Endodermal cell (in vitro differentiated cells): ENCODE measurements at regions not wholly inside any gene's neighbourhood (a gene's known extent, or its start where the extent isn't known, plus 50 kb on each side); places are given as distances from the start of the nearest gene placed in this dataset.

Experiments used
- DNase-seq: peaks from one replicate; pipeline ENCODE4 v3.0.0-alpha.2; 2017
- H3K27ac ChIP-seq: 2 replicates; pipeline ENCODE4 v1.5.1; 2013; ENCODE audit warnings: mild to moderate bottlenecking, low read depth, low read length, moderate library complexity
- H3K27me3 ChIP-seq: 2 replicates; pipeline ENCODE4 v1.6.1; 2013; ENCODE audit warnings: mild to moderate bottlenecking, low read length, moderate library complexity; ENCODE audit not compliant: insufficient read depth, control insufficient read depth, poor library complexity, severe bottlenecking
- H3K36me3 ChIP-seq: 2 replicates; pipeline ENCODE4 v1.7.0; 2013; ENCODE audit warnings: mild to moderate bottlenecking, low read length, moderate library complexity; ENCODE audit not compliant: control insufficient read depth, insufficient read depth
- H3K4me1 ChIP-seq: one replicate; pipeline ENCODE4 v1.7.0; 2013; ENCODE audit warnings: low read length; ENCODE audit not compliant: control insufficient read depth, insufficient read depth
- H3K4me3 ChIP-seq: 2 replicates; pipeline ENCODE4 v1.5.1; 2013; ENCODE audit warnings: mild to moderate bottlenecking, low read length, moderate library complexity
- H3K9ac ChIP-seq: 2 replicates; pipeline ENCODE4 v1.6.1; 2013; ENCODE audit warnings: mild to moderate bottlenecking, low read length, moderate library complexity; ENCODE audit not compliant: poor library complexity, severe bottlenecking; ENCODE audit errors: extremely low read depth
- H3K9me3 ChIP-seq: 2 replicates; pipeline ENCODE4 v1.6.1; 2013; ENCODE audit warnings: mild to moderate bottlenecking, low read length, moderate library complexity; ENCODE audit not compliant: control insufficient read depth
- H3K27ac Mint-ChIP-seq: 2 replicates; pipeline ENCODE4 v1.8.0; 2020; ENCODE audit warnings: mixed read lengths
- H3K27me3 Mint-ChIP-seq: 2 replicates; pipeline ENCODE4 v1.8.0; 2021; ENCODE audit warnings: mild to moderate bottlenecking, mixed read lengths; ENCODE audit not compliant: insufficient read depth
- H3K36me3 Mint-ChIP-seq: 2 replicates; pipeline ENCODE4 v1.8.0; 2020; ENCODE audit warnings: low read depth, mixed read lengths
- H3K4me1 Mint-ChIP-seq: 2 replicates; pipeline ENCODE4 v1.8.0; 2020; ENCODE audit warnings: mixed read lengths
- H3K4me3 Mint-ChIP-seq: 2 replicates; pipeline ENCODE4 v1.8.0; 2020; ENCODE audit warnings: mild to moderate bottlenecking, moderate library complexity, mixed read lengths
- H3K9me3 Mint-ChIP-seq: 2 replicates; pipeline ENCODE4 v1.8.0; 2020; ENCODE audit warnings: mild to moderate bottlenecking, mixed read lengths
- CTCF ChIP-seq: fragments of 200-600 bp; sonication (generic); conservative IDR thresholded peaks from 2 replicates; pipeline ENCODE4 v1.5.0; 2021; ENCODE audit warnings: antibody characterized with exemption, mild to moderate bottlenecking
- WGBS, 2 experiments: methylation state at CpG; one replicate each; pipeline versions ENCODE4 v1.1.5 to v1.1.7; 2013; ENCODE audit warnings: missing lambda C conversion rate in 2 of 2, mixed read lengths in 1 of 2; ENCODE audit not compliant: insufficient coverage in 1 of 2, insufficient read length in 1 of 2; 5-methylcytosine and 5-hydroxymethylcytosine counted together

DNA sequence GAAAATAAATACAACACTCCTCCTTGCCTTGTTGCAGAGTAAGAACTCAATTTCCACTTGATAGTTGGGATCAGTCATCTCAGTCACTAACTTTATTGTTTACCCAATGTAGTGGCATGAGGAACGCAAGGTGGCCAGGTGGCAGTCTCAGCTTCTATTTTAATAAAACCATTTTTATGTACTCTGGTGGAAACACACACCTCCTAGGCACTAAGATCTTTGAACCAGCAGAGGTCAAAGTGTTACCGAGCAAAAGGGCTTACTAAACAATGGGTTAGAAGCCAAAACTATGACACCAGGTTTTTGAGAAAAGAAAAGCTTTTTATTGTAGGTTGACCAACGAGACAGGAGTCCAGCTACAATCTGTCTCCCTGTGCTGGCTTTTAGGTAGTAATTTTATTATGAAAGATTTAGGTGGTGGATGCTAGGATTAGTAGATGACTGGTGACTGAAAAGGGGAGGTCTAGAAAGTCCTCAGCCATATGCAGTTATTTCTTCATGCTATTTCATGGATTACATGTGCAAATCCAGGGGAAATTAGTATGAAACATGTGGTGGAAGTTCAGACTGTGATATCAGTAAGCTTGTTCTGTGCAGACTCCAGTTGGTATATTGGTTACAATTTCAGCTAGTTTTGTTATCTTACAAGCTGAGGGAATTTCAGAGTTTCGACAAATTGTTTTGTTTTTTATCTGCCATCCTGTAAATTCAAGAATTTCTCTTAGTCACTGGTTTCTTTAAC, 122.3 kb downstream of the PCTP start:
- Histone ChIP-seq H3K9me3 (no peaks in the 10 kb centered on the region), H3K36me3 (no peaks in the 10 kb centered on the region), H3K27ac (no peak overlapping the region), H3K27me3 (no peaks in the 10 kb centered on the region), H3K9ac (no peak overlapping the region), H3K4me1 (no peaks in the 10 kb centered on the region), H3K4me3 (no peak overlapping the region)
- Mint-ChIP-seq H3K4me1 (no peaks in the 10 kb centered on the region), H3K27me3 (no peaks in the 10 kb centered on the region), H3K36me3 (peaks cover under 1% of the 10 kb centered on the region), H3K9me3 (peaks cover 14% of the 10 kb centered on the region), H3K27ac (no peak overlapping the region), H3K4me3 (no peak overlapping the region)
- no peak for DNase-seq
- no peak for TF ChIP-seq CTCF
- 89 to 92% methylated on average over 2 to 4 of the region's 4 CpGs for WGBS, 2 experiments

DNA sequence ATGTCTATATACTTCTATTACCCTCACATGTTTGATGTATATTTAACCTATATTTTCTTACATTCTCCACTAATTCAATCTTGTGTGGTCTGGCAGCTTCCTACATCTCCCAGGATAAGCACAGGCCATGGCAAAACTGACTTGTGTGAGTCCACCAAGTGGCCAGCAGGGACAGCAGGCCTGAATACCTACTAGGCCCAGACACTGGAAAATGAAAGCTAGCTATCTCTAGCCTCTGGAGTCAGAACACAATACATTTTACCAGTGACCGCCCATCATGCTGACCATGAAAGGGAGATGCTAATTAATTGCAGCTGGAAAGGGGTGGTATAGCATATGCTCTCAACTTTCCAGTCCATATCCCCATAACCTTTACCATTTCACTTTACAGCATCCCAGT, 132.3 kb downstream of the PCTP start:
- peak; percentile 58 for TF ChIP-seq CTCF
- Histone ChIP-seq H3K36me3 (no peaks in the 10 kb centered on the region), H3K4me3 (no peak overlapping the region), H3K27me3 (no peaks in the 10 kb centered on the region), H3K27ac (no peak overlapping the region), H3K4me1 (no peaks in the 10 kb centered on the region), H3K9ac (no peak overlapping the region), H3K9me3 (no peaks in the 10 kb centered on the region)
- Mint-ChIP-seq H3K4me1 (no peaks in the 10 kb centered on the region), H3K27me3 (no peaks in the 10 kb centered on the region), H3K9me3 (no peaks in the 10 kb centered on the region), H3K27ac (no peak overlapping the region), H3K36me3 (no peaks in the 10 kb centered on the region), H3K4me3 (no peak overlapping the region)
- peak; percentile 57 for DNase-seq
- 92 to 100% methylated on average over 1 of the region's 1 CpG for WGBS, 2 experiments

- no peaks in the 10 kb centered on the region for H3K36me3 ChIP-seq
- H3K9ac ChIP-seq, result no peak overlapping the region
- no peak for DNase-seq
- H3K27ac Mint-ChIP-seq, result no peak overlapping the region
- no peaks in the 10 kb centered on the region for H3K9me3 ChIP-seq
- no peaks in the 10 kb centered on the region for H3K9me3 Mint-ChIP-seq
- H3K27me3 Mint-ChIP-seq, result no peaks in the 10 kb centered on the region
- H3K4me3 Mint-ChIP-seq, result no peak overlapping the region
- H3K36me3 Mint-ChIP-seq, result no peaks in the 10 kb centered on the region
- H3K4me1 Mint-ChIP-seq, result no peaks in the 10 kb centered on the region
- 94% methylated on average over 3 of the region's 3 CpGs for WGBS, 2 experiments
- no peak for TF ChIP-seq CTCF
- H3K27ac ChIP-seq, result no peak overlapping the region
- no peaks in the 10 kb centered on the region for H3K27me3 ChIP-seq
- no peak overlapping the region for H3K4me3 ChIP-seq
- H3K4me1 ChIP-seq, result no peaks in the 10 kb centered on the region
These were observed 136.7 kb downstream of the PCTP start for GRCh38 chr17:55887531-55887930.
